DOHH2 (cell line): ENCODE measurements at regions not wholly inside any gene's neighbourhood (a gene's known extent, or its start where the extent isn't known, plus 50 kb on each side); places are given as distances from the start of the nearest gene placed in this dataset.

Experiments used
- CTCF ChIP-seq: fragments of 200-600 bp; sonication (generic); IDR thresholded peaks from one replicate; pipeline ENCODE4 v1.5.1; 2014; ENCODE audit warnings: antibody characterized with exemption, mild to moderate bottlenecking, low read depth, low read length; ENCODE audit not compliant: poor library complexity, severe bottlenecking
- EZH2phosphoT487 ChIP-seq: fragments of 200-600 bp; sonication (generic); IDR thresholded peaks from 2 replicates; pipeline ENCODE4 v1.6.1; 2017; ENCODE audit warnings: borderline replicate concordance, mild to moderate bottlenecking, antibody characterized with exemption, low read length, moderate library complexity, mixed read lengths

DNA sequence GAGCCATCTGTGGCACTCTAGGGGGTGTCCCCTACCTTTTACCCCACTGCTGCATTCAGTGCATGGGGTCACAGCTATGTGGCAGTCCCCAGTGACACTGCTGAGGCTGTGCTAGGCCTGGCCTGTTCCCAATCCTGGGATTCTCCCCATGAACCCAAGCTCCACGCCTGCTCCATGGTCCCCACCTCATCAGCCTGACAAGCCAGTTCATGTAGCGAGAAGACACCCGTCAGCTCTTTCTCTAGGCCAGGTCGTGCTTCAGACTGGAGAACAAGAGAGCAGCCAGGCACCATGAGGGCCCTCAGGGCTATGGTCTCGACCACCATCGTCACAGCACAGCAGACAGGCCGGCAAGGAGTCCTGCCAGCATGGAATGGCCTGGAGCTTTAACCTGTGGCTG lies 72.8 kb upstream of the PRR20G start:
- TF ChIP-seq CTCF (no peak), EZH2phosphoT487 (no peak)
